ENCODE measurements at regions not wholly inside any gene's neighbourhood (a gene's known extent, or its start where the extent isn't known, plus 50 kb on each side); places are given as distances from the start of the nearest gene placed in this dataset.

DNA sequence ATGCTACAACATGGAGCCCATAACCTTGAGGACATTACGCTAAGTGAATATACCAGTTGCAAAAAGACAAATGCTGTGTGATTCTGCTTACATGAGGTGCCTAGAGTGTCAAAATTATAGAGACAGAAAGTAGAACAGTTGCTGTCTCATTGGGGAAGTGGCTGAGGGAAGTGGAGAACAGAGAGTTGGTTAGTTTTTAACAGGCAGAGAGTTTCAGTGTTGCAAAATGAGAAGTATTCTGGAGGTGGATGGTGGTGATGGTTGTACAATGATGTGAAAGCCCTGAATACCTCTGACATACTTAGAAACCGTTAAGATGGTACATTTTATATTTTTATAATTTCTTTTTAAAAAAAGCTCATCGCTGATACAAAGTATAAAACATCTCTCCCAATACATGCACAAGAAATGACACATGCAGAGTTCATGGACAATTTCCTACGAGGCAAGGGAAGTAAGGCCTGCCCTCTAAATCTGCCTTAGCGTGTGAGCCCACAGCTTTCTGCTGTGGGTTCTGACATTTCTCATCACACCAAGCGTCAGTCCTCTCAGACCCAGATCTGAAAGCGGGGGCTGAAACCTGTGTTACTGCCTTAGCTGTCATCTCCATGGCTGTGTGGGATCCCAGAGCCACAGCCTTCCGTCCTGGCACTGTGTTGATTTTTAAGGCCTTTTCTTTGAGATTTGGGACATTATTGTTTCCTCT lies 126.0 kb downstream of the RNASET2 start:
- TF ChIP-seq ZSCAN30 (tag by site-specific recombination; IDR thresholded peaks at IDR 0.05), result no peak
- TF ChIP-seq, protein P1, sequence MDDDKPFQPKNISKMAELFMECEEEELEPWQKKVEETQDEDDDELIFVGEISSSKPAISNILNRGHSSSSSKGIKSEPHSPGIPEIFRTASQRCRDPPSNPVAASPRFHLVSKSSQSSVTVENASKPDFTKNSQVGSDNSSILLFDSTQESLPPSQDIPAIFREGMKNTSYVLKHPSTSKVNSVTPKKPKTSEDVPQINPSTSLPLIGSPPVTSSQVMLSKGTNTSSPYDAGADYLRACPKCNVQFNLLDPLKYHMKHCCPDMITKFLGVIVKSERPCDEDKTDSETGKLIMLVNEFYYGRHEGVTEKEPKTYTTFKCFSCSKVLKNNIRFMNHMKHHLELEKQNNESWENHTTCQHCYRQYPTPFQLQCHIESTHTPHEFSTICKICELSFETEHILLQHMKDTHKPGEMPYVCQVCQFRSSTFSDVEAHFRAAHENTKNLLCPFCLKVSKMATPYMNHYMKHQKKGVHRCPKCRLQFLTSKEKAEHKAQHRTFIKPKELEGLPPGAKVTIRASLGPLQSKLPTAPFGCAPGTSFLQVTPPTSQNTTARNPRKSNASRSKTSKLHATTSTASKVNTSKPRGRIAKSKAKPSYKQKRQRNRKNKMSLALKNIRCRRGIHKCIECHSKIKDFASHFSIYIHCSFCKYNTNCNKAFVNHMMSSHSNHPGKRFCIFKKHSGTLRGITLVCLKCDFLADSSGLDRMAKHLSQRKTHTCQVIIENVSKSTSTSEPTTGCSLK (tag by site-specific recombination; IDR thresholded peaks at IDR 0.05), result no peak
- TF ChIP-seq, protein P2, sequence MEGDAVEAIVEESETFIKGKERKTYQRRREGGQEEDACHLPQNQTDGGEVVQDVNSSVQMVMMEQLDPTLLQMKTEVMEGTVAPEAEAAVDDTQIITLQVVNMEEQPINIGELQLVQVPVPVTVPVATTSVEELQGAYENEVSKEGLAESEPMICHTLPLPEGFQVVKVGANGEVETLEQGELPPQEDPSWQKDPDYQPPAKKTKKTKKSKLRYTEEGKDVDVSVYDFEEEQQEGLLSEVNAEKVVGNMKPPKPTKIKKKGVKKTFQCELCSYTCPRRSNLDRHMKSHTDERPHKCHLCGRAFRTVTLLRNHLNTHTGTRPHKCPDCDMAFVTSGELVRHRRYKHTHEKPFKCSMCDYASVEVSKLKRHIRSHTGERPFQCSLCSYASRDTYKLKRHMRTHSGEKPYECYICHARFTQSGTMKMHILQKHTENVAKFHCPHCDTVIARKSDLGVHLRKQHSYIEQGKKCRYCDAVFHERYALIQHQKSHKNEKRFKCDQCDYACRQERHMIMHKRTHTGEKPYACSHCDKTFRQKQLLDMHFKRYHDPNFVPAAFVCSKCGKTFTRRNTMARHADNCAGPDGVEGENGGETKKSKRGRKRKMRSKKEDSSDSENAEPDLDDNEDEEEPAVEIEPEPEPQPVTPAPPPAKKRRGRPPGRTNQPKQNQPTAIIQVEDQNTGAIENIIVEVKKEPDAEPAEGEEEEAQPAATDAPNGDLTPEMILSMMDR (tag by site-specific recombination; IDR thresholded peaks at IDR 0.05), result no peak
- TF ChIP-seq ZNF654 (tag by site-specific recombination; IDR thresholded peaks at IDR 0.05; ENCODE audit: low read depth), result no peak
- TF ChIP-seq ZNF571 (tag by site-specific recombination; IDR thresholded peaks at IDR 0.05), result no peak
- TF ChIP-seq SETDB1 (IDR thresholded peaks at IDR 0.05; ENCODE audit: insufficient read length, low read length), result no peak
- TF ChIP-seq, protein P3, sequence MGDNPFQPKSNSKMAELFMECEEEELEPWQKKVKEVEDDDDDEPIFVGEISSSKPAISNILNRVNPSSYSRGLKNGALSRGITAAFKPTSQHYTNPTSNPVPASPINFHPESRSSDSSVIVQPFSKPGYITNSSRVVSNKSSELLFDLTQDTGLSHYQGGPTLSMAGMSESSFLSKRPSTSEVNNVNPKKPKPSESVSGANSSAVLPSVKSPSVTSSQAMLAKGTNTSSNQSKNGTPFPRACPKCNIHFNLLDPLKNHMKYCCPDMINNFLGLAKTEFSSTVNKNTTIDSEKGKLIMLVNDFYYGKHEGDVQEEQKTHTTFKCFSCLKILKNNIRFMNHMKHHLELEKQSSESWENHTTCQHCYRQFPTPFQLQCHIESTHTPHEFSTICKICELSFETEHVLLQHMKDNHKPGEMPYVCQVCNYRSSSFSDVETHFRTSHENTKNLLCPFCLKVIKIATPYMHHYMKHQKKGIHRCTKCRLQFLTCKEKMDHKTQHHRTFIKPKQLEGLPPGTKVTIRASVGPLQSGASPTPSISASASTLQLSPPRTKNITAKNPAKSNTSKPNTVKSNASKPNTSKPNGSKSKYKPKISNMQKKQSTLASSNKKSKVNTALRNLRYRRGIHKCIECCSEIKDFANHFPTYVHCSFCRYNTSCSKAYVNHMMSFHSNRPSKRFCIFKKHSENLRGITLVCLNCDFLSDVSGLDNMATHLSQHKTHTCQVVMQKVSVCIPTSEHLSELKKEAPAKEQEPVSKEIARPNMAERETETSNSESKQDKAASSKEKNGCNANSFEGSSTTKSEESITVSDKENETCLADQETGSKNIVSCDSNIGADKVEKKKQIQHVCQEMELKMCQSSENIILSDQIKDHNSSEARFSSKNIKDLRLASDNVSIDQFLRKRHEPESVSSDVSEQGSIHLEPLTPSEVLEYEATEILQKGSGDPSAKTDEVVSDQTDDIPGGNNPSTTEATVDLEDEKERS (tag by site-specific recombination; IDR thresholded peaks at IDR 0.05), result no peak
- no peak for TF ChIP-seq SCRT2 (tag by site-specific recombination; IDR thresholded peaks at IDR 0.05)
- TF ChIP-seq ZNF785 (tag by site-specific recombination; IDR thresholded peaks at IDR 0.05), result no peak
- TF ChIP-seq SALL2 (tag by site-specific recombination; IDR thresholded peaks at IDR 0.05; ENCODE audit: borderline replicate concordance), result no peak
- H3K36me3 ChIP-seq (ENCODE audit: control insufficient read depth in 2 of 2, insufficient read depth in 1 of 2, low read length in 2 of 2), result no peaks in the 10 kb centered on the region
- ChIA-PET POLR2A (no interaction called here), CTCF (interaction anchor here (1.0 kb wide), 1 partner anchor 14 kb away, joined by 4 read pairs; no protein-coding TSS in a partner anchor)
- no peak overlapping the region for H3K4me3 ChIP-seq (ENCODE audit: low read depth, low read length)
- H3K4me1 ChIP-seq (ENCODE audit: control insufficient read depth, insufficient read depth, low read length), result no peaks in the 10 kb centered on the region
- H3K27ac ChIP-seq (ENCODE audit: extremely low read depth, low read depth, low read length), result no peak overlapping the region
- no peaks in the 10 kb centered on the region for H3K9me3 ChIP-seq (ENCODE audit: control insufficient read depth, insufficient read depth, low read depth, low read length)

DNA sequence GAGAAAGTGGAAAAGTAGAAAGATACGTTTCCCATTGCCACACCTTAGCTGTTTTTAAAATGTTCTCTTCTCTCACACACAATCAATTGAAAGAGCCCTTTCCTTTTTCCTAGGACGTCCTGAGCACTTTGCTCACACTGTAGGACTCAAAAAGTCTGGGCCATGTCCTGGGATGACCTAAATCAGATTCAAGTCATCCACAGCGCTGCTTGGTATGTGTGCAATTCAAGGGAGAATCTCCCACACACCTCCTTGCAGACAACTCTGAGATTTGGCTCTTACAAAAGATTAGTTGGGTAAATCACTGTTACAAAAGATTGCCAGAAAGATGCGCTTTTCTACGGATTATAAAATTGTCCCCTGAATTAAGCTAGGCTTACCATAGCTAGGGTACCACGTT lies 130.1 kb downstream of the RNASET2 start:
- Histone ChIP-seq H3K4me3 (ENCODE audit: low read depth, low read length) (no peak overlapping the region), H3K36me3 (ENCODE audit: control insufficient read depth in 2 of 2, insufficient read depth in 1 of 2, low read length in 2 of 2) (no peaks in the 10 kb centered on the region), H3K4me1 (ENCODE audit: control insufficient read depth, insufficient read depth, low read length) (no peaks in the 10 kb centered on the region), H3K9me3 (ENCODE audit: control insufficient read depth, insufficient read depth, low read depth, low read length) (no peaks in the 10 kb centered on the region), H3K27ac (ENCODE audit: extremely low read depth, low read depth, low read length) (no peak overlapping the region)
- ChIA-PET CTCF (no interaction called here), POLR2A (interaction anchor here (1.0 kb wide), 1 partner anchor 130 kb away, joined by 4 read pairs; the partner anchor contains the start of gene RNASET2)
- TF ChIP-seq ZNF239 (tag by site-specific recombination; IDR thresholded peaks at IDR 0.05) (no peak), ZNF561 (tag by site-specific recombination; IDR thresholded peaks at IDR 0.05; ENCODE audit: borderline replicate concordance) (no peak), ZNF133 (tag by site-specific recombination; IDR thresholded peaks at IDR 0.05) (no peak), ZNF155 (tag by site-specific recombination; IDR thresholded peaks at IDR 0.05) (no peak), ZNF132 (tag by site-specific recombination; IDR thresholded peaks at IDR 0.05; ENCODE audit: borderline replicate concordance) (no peak), ZIC2 (tag by site-specific recombination; IDR thresholded peaks at IDR 0.05) (no peak), ZNF112 (tag by site-specific recombination; IDR thresholded peaks at IDR 0.05) (no peak)
- TF ChIP-seq, protein P4, sequence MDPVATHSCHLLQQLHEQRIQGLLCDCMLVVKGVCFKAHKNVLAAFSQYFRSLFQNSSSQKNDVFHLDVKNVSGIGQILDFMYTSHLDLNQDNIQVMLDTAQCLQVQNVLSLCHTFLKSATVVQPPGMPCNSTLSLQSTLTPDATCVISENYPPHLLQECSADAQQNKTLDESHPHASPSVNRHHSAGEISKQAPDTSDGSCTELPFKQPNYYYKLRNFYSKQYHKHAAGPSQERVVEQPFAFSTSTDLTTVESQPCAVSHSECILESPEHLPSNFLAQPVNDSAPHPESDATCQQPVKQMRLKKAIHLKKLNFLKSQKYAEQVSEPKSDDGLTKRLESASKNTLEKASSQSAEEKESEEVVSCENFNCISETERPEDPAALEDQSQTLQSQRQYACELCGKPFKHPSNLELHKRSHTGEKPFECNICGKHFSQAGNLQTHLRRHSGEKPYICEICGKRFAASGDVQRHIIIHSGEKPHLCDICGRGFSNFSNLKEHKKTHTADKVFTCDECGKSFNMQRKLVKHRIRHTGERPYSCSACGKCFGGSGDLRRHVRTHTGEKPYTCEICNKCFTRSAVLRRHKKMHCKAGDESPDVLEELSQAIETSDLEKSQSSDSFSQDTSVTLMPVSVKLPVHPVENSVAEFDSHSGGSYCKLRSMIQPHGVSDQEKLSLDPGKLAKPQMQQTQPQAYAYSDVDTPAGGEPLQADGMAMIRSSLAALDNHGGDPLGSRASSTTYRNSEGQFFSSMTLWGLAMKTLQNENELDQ (tag by site-specific recombination; IDR thresholded peaks at IDR 0.05; ENCODE audit: low read depth), result no peak
- TF ChIP-seq, protein P5, sequence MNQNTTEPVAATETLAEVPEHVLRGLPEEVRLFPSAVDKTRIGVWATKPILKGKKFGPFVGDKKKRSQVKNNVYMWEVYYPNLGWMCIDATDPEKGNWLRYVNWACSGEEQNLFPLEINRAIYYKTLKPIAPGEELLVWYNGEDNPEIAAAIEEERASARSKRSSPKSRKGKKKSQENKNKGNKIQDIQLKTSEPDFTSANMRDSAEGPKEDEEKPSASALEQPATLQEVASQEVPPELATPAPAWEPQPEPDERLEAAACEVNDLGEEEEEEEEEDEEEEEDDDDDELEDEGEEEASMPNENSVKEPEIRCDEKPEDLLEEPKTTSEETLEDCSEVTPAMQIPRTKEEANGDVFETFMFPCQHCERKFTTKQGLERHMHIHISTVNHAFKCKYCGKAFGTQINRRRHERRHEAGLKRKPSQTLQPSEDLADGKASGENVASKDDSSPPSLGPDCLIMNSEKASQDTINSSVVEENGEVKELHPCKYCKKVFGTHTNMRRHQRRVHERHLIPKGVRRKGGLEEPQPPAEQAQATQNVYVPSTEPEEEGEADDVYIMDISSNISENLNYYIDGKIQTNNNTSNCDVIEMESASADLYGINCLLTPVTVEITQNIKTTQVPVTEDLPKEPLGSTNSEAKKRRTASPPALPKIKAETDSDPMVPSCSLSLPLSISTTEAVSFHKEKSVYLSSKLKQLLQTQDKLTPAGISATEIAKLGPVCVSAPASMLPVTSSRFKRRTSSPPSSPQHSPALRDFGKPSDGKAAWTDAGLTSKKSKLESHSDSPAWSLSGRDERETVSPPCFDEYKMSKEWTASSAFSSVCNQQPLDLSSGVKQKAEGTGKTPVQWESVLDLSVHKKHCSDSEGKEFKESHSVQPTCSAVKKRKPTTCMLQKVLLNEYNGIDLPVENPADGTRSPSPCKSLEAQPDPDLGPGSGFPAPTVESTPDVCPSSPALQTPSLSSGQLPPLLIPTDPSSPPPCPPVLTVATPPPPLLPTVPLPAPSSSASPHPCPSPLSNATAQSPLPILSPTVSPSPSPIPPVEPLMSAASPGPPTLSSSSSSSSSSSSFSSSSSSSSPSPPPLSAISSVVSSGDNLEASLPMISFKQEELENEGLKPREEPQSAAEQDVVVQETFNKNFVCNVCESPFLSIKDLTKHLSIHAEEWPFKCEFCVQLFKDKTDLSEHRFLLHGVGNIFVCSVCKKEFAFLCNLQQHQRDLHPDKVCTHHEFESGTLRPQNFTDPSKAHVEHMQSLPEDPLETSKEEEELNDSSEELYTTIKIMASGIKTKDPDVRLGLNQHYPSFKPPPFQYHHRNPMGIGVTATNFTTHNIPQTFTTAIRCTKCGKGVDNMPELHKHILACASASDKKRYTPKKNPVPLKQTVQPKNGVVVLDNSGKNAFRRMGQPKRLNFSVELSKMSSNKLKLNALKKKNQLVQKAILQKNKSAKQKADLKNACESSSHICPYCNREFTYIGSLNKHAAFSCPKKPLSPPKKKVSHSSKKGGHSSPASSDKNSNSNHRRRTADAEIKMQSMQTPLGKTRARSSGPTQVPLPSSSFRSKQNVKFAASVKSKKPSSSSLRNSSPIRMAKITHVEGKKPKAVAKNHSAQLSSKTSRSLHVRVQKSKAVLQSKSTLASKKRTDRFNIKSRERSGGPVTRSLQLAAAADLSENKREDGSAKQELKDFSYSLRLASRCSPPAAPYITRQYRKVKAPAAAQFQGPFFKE (tag by site-specific recombination; IDR thresholded peaks at IDR 0.05; ENCODE audit: borderline replicate concordance), result no peak

Measured in HEK293 (cell line).